HEK293T (cell line): ENCODE measurements at regions not wholly inside any gene's neighbourhood (a gene's known extent, or its start where the extent isn't known, plus 50 kb on each side); places are given as distances from the start of the nearest gene placed in this dataset.

Experiments
- CTCF ChIA-PET: fragments of 350-600 bp; formaldehyde crosslinking; extraction: SDS; loops from one replicate; lab custom pipeline; 2021; ENCODE audit warnings: antibody characterized with exemption, inconsistent platforms; lab: Yijun Ruan, JAX
- POLR2A ChIA-PET: fragments of 350-600 bp; formaldehyde crosslinking; extraction: SDS; loops from one replicate; lab custom pipeline; 2020; ENCODE audit warnings: antibody characterized with exemption, inconsistent platforms; lab: Yijun Ruan, JAX
- DNase-seq: peaks from one replicate; pipeline ENCODE4 v3.0.0; 2012; ENCODE audit warnings: mixed read lengths; ENCODE audit errors: extremely low spot score
- ARNT ChIP-seq: fragments of 450-650 bp; IDR thresholded peaks from 2 replicates; pipeline ENCODE4 v1.6.1; 2017; ENCODE audit warnings: mild to moderate bottlenecking
- BHLHE40 ChIP-seq: fragments of 450-650 bp; IDR thresholded peaks from 2 replicates; pipeline ENCODE4 v1.6.1; 2016; ENCODE audit warnings: mild to moderate bottlenecking, moderate library complexity, borderline replicate concordance
- CTBP1 ChIP-seq: fragments of 450-650 bp; IDR thresholded peaks from 2 replicates; pipeline ENCODE4 v1.6.1; 2016; ENCODE audit warnings: borderline replicate concordance
- ELF4 ChIP-seq: fragments of 450-650 bp; IDR thresholded peaks from 2 replicates; pipeline ENCODE4 v1.6.1; 2017; ENCODE audit warnings: antibody characterized with exemption
- FOXA1 ChIP-seq: fragments of 450-650 bp; IDR thresholded peaks from 2 replicates; pipeline ENCODE4 v1.6.1; 2016; ENCODE audit warnings: mild to moderate bottlenecking
- FOXK2 ChIP-seq: fragments of 450-650 bp; IDR thresholded peaks from 2 replicates; pipeline ENCODE4 v1.6.1; 2016; ENCODE audit warnings: mild to moderate bottlenecking
- FOXM1 ChIP-seq: fragments of 450-650 bp; IDR thresholded peaks from 2 replicates; pipeline ENCODE4 v1.6.1; 2017; ENCODE audit warnings: mild to moderate bottlenecking, borderline replicate concordance
- HDGF ChIP-seq: fragments of 450-650 bp; IDR thresholded peaks from 2 replicates; pipeline ENCODE4 v1.6.1; 2017; ENCODE audit warnings: antibody characterized with exemption, borderline replicate concordance
- L3MBTL2 ChIP-seq: fragments of 450-650 bp; conservative IDR thresholded peaks from 2 replicates; pipeline ENCODE4 v1.6.1; 2016; ENCODE audit warnings: mild to moderate bottlenecking
- LEF1 ChIP-seq: fragments of 450-650 bp; IDR thresholded peaks from 2 replicates; pipeline ENCODE4 v1.6.1; 2017; ENCODE audit warnings: mild to moderate bottlenecking, borderline replicate concordance
- NFRKB ChIP-seq: fragments of 450-650 bp; IDR thresholded peaks from 2 replicates; pipeline ENCODE4 v1.6.1; 2016; ENCODE audit warnings: mild to moderate bottlenecking, moderate library complexity
- PKNOX1 ChIP-seq: fragments of 450-650 bp; IDR thresholded peaks from 2 replicates; pipeline ENCODE4 v1.6.1; 2016
- SP1 ChIP-seq: fragments of 450-650 bp; IDR thresholded peaks from 2 replicates; pipeline ENCODE4 v1.6.1; 2017
- SUZ12 ChIP-seq: fragments of 450-650 bp; IDR thresholded peaks from 2 replicates; pipeline ENCODE4 v1.6.1; 2016; ENCODE audit warnings: mild to moderate bottlenecking
- TARDBP ChIP-seq: fragments of 450-650 bp; IDR thresholded peaks from 2 replicates; pipeline ENCODE4 v1.6.1; 2016
- ZNF384 ChIP-seq: fragments of 450-650 bp; IDR thresholded peaks from 2 replicates; pipeline ENCODE4 v1.6.1; 2016

- ChIA-PET POLR2A (no interaction called here), CTCF (no interaction called here)
- DNase-seq: no peak
- TF ChIP-seq ARNT (no peak), LEF1 (no peak), CTBP1 (no peak), PKNOX1 (no peak), FOXA1 (no peak), FOXM1 (no peak), BHLHE40 (no peak), SUZ12 (no peak), TARDBP (no peak), ZNF384 (no peak), FOXK2 (no peak), ELF4 (no peak), L3MBTL2 (no peak), SP1 (no peak)
Observed at GRCh38 chr6:113599444-113599843, 257.7 kb upstream of the MARCKS start.

- ChIA-PET POLR2A (no interaction called here), CTCF (no interaction called here)
- DNase-seq: no peak
- no peak for TF ChIP-seq CTBP1
- no peak for TF ChIP-seq SUZ12
- TF ChIP-seq PKNOX1: no peak
- TF ChIP-seq BHLHE40: no peak
- TF ChIP-seq FOXM1: no peak
- TF ChIP-seq LEF1: no peak
- no peak for TF ChIP-seq SP1
Observed at GRCh38 chr6:113600551-113601339, 256.4 kb upstream of the MARCKS start.

- POLR2A ChIA-PET: no interaction called here
- CTCF ChIA-PET: interaction anchor here (0.6 kb wide), 1 partner anchor 23 kb away, joined by 5 read pairs; no protein-coding TSS in a partner anchor
- TF ChIP-seq FOXK2: no peak
- no peak for DNase-seq
Observed at GRCh38 chr6:113607821-113608545, 249.2 kb upstream of the MARCKS start.

GRCh38 chr6:113610377-113610988 is 246.7 kb upstream of the MARCKS start:
- DNase-seq: no peak
- TF ChIP-seq FOXA1 (no peak), SUZ12 (no peak), BHLHE40 (no peak), FOXM1 (no peak), FOXK2 (no peak), SP1 (no peak), ARNT (no peak), ZNF384 (no peak), TARDBP (no peak), LEF1 (no peak), ELF4 (no peak), HDGF (no peak), PKNOX1 (no peak), CTBP1 (no peak)
- POLR2A ChIA-PET: no interaction called here
- CTCF ChIA-PET: no interaction called here

GRCh38 chr6:113616701-113617274 is 240.4 kb upstream of the MARCKS start:
- TF ChIP-seq FOXA1 (no peak), CTBP1 (no peak), SUZ12 (no peak), SP1 (no peak), FOXM1 (no peak), FOXK2 (no peak), ARNT (no peak), BHLHE40 (no peak), ZNF384 (no peak), PKNOX1 (no peak), L3MBTL2 (no peak), HDGF (no peak), NFRKB (no peak)
- ChIA-PET POLR2A (no interaction called here), CTCF (no interaction called here)
- DNase-seq: no peak
